ENCODE measurements at regions not wholly inside any gene's neighbourhood (a gene's known extent, or its start where the extent isn't known, plus 50 kb on each side); places are given as distances from the start of the nearest gene placed in this dataset.

- Histone ChIP-seq H3K27ac (no peak overlapping the region), H3K4me3 (no peak overlapping the region), H3K9ac (ENCODE audit: low read depth in 2 of 2, low read length in 2 of 2) (no peak overlapping the region), H3K36me3 (no peaks in the 10 kb centered on the region), H3K9me3 (no peaks in the 10 kb centered on the region), H3K4me1 (no peaks in the 10 kb centered on the region), H3K27me3 (no peaks in the 10 kb centered on the region)
- no peak for DNase-seq
- intact Hi-C loops (cut with DNase I), result no loop called here
- TF ChIP-seq CTCF (IDR thresholded peaks at IDR 0.05), result no peak
Observed at GRCh38 chr10:71138166-71138830, 74.1 kb upstream of the UNC5B start.

- H3K36me3 ChIP-seq, result no peaks in the 10 kb centered on the region
- H3K27ac ChIP-seq, result no peak overlapping the region
- H3K27me3 ChIP-seq, result no peaks in the 10 kb centered on the region
- no peak overlapping the region for H3K9ac ChIP-seq (ENCODE audit: low read depth in 2 of 2, low read length in 2 of 2)
- no peak overlapping the region for H3K4me3 ChIP-seq
- intact Hi-C loops (cut with DNase I), result no loop called here
- H3K4me1 ChIP-seq, result no peaks in the 10 kb centered on the region
- H3K9me3 ChIP-seq, result no peaks in the 10 kb centered on the region
- no peak for DNase-seq
- TF ChIP-seq CTCF (IDR thresholded peaks at IDR 0.05), result no peak
Observed at GRCh38 chr10:71141528-71141927, 70.8 kb upstream of the UNC5B start.

GRCh38 chr10:71143170-71143569 lies 69.2 kb upstream of the UNC5B start:
- Histone ChIP-seq H3K9me3 (no peaks in the 10 kb centered on the region), H3K27me3 (no peaks in the 10 kb centered on the region), H3K4me3 (no peak overlapping the region), H3K36me3 (no peaks in the 10 kb centered on the region), H3K9ac (ENCODE audit: low read depth in 2 of 2, low read length in 2 of 2) (no peak overlapping the region), H3K27ac (no peak overlapping the region), H3K4me1 (no peaks in the 10 kb centered on the region)
- DNase-seq, result no peak
- no peak for TF ChIP-seq CTCF (IDR thresholded peaks at IDR 0.05)
- intact Hi-C loops (cut with DNase I), result no loop called here

- no peak for TF ChIP-seq CTCF (IDR thresholded peaks at IDR 0.05)
- Histone ChIP-seq H3K27me3 (no peaks in the 10 kb centered on the region), H3K4me1 (no peaks in the 10 kb centered on the region), H3K9ac (ENCODE audit: low read depth in 2 of 2, low read length in 2 of 2) (no peak overlapping the region), H3K36me3 (no peaks in the 10 kb centered on the region), H3K27ac (no peak overlapping the region), H3K4me3 (no peak overlapping the region), H3K9me3 (no peaks in the 10 kb centered on the region)
- no peak for DNase-seq
- intact Hi-C loops (cut with DNase I), result no loop called here
Observed at GRCh38 chr10:71143610-71144009, 68.8 kb upstream of the UNC5B start.

GRCh38 chr10:71144824-71145223 lies 67.5 kb upstream of the UNC5B start:
- DNase-seq, result no peak
- Histone ChIP-seq H3K9ac (ENCODE audit: low read depth in 2 of 2, low read length in 2 of 2) (no peak overlapping the region), H3K27me3 (no peaks in the 10 kb centered on the region), H3K36me3 (no peaks in the 10 kb centered on the region), H3K4me3 (no peak overlapping the region), H3K27ac (no peak overlapping the region), H3K9me3 (no peaks in the 10 kb centered on the region), H3K4me1 (no peaks in the 10 kb centered on the region)
- no peak for TF ChIP-seq CTCF (IDR thresholded peaks at IDR 0.05)
- intact Hi-C loops (cut with DNase I), result no loop called here

Data from colonic mucosa (tissue), 4 donors.